ENCODE measurements at regions not wholly inside any gene's neighbourhood (a gene's known extent, or its start where the extent isn't known, plus 50 kb on each side); places are given as distances from the start of the nearest gene placed in this dataset.

DNA sequence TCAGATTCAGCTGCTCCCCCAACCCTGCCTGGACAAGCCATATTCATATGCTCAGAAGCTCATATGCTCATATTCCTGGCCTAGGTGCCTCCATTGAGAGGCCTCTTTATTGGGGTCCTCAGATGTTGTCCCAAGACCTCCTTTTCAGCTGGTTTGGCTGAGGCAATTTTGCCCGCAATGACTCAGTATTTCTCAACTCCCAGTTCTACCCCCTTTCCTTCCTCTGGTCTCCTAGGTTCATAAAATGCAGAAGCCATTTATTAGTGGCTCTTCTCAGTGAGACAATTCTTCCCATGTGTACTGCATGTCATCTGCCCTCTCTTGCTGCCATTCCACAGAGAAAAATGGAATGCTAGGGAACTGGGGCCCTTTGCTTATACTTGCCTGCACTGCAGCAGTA is 110.7 kb downstream of the INHBA start:
- TF ChIP-seq POLR2A (IDR thresholded peaks at IDR 0.05; ENCODE audit: low read depth, low read length), result no peak
- no peak for TF ChIP-seq POLR2AphosphoS5 (IDR thresholded peaks at IDR 0.05; ENCODE audit: low read depth, low read length)
- no peak for TF ChIP-seq TAF1 (IDR thresholded peaks at IDR 0.05; ENCODE audit: borderline replicate concordance, low read depth, low read length)
